ENCODE measurements at regions not wholly inside any gene's neighbourhood (a gene's known extent, or its start where the extent isn't known, plus 50 kb on each side); places are given as distances from the start of the nearest gene placed in this dataset.

- H3K27ac ChIP-seq, result peak overlapping the region; percentile 55 to 80 (median 63)
- TF ChIP-seq POLR2A (IDR thresholded peaks at IDR 0.05) (no peak), CTCF (IDR thresholded peaks at IDR 0.05) (peak in 2 of 6 experiments; percentile 8 to 15)
- peaks cover 0 to 14% (median 0%) of the 10 kb centered on the region in 4 donors for H3K27me3 ChIP-seq
- intact Hi-C loops (cut with DNase I), result loop anchor here (5.0 to 10.0 kb wide), 5 partner anchors 53 to 286 kb away; no protein-coding TSS in a partner anchor
- H3K36me3 ChIP-seq, result no peaks in the 10 kb centered on the region
- peaks cover 24 to 58% (median 29%) of the 10 kb centered on the region in 3 donors for H3K4me1 ChIP-seq
- H3K9me3 ChIP-seq, result peaks cover 0 to 10% (median 0%) of the 10 kb centered on the region in 3 donors
- no peak overlapping the region for H3K4me3 ChIP-seq
- WGBS, 2 donors, result 17 to 50% methylated on average over 1 to 2 of the region's 6 CpGs
- no peak for DNase-seq
These were observed 161.3 kb downstream of the KLF13 start for GRCh38 chr15:31487811-31488436.

GRCh38 chr15:31488437-31489204 lies 162.0 kb downstream of the KLF13 start:
- WGBS, 2 donors, result 0 to 16% methylated on average over 2 to 5 of the region's 7 CpGs
- H3K36me3 ChIP-seq, result no peaks in the 10 kb centered on the region
- peaks cover 0 to 12% (median 0%) of the 10 kb centered on the region in 3 donors for H3K9me3 ChIP-seq
- TF ChIP-seq POLR2A (IDR thresholded peaks at IDR 0.05) (no peak), CTCF (IDR thresholded peaks at IDR 0.05) (peak; percentile 86 to 98 (median 96))
- peaks cover 24 to 57% (median 29%) of the 10 kb centered on the region in 3 donors for H3K4me1 ChIP-seq
- no peak overlapping the region for H3K4me3 ChIP-seq
- intact Hi-C loops (cut with DNase I), result loop anchor here (5.0 to 10.0 kb wide), 5 partner anchors 54 to 286 kb away; no protein-coding TSS in a partner anchor
- no peak for DNase-seq
- H3K27me3 ChIP-seq, result peaks cover 0 to 8% (median 0%) of the 10 kb centered on the region in 4 donors
- peak overlapping the region; percentile 55 to 80 (median 63) for H3K27ac ChIP-seq

- H3K4me3 ChIP-seq, result no peak overlapping the region
- WGBS, 2 donors, result 47 to 58% methylated on average over 2 of the region's 2 CpGs
- no peaks in the 10 kb centered on the region for H3K36me3 ChIP-seq
- peaks cover 0 to 12% (median 0%) of the 10 kb centered on the region in 3 donors for H3K9me3 ChIP-seq
- H3K27ac ChIP-seq, result peak overlapping the region; percentile 55 to 80 (median 63)
- peaks cover 0 to 3% (median 0%) of the 10 kb centered on the region in 4 donors for H3K27me3 ChIP-seq
- H3K4me1 ChIP-seq, result peaks cover 24 to 53% (median 29%) of the 10 kb centered on the region in 3 donors
- intact Hi-C loops (cut with DNase I), result loop anchor here (5.0 to 10.0 kb wide), 5 partner anchors 54 to 287 kb away; no protein-coding TSS in a partner anchor
- no peak for DNase-seq
- TF ChIP-seq CTCF (IDR thresholded peaks at IDR 0.05), result no peak
- TF ChIP-seq POLR2A (IDR thresholded peaks at IDR 0.05), result no peak
These were observed 162.6 kb downstream of the KLF13 start for GRCh38 chr15:31489281-31489680.

GRCh38 chr15:31489801-31490646 lies 163.4 kb downstream of the KLF13 start:
- peak overlapping the region in 3 of 4 donors; percentile 55 to 80 (median 70) for H3K27ac ChIP-seq
- H3K9me3 ChIP-seq, result peaks cover 0 to 12% (median 0%) of the 10 kb centered on the region in 3 donors
- intact Hi-C loops (cut with DNase I), result loop anchor here (5.0 to 10.0 kb wide), 5 partner anchors 55 to 288 kb away; no protein-coding TSS in a partner anchor
- H3K36me3 ChIP-seq, result no peaks in the 10 kb centered on the region
- WGBS, 2 donors, result 39 to 51% methylated on average over 7 of the region's 12 CpGs
- no peaks in the 10 kb centered on the region for H3K27me3 ChIP-seq
- peak; percentile 88 to 95 (median 94) for TF ChIP-seq CTCF (IDR thresholded peaks at IDR 0.05)
- no peak for TF ChIP-seq POLR2A (IDR thresholded peaks at IDR 0.05)
- DNase-seq, result no peak
- peaks cover 24 to 49% (median 29%) of the 10 kb centered on the region in 3 donors for H3K4me1 ChIP-seq
- no peak overlapping the region for H3K4me3 ChIP-seq
